Adipocyte (in vitro differentiated cells): ENCODE measurements at regions not wholly inside any gene's neighbourhood (a gene's known extent, or its start where the extent isn't known, plus 50 kb on each side); places are given as distances from the start of the nearest gene placed in this dataset.
A peak's percentile ranks its signal among the peaks of the same experiment; 100 is the strongest.

Experiments
- DNase-seq: peaks from one replicate; pipeline ENCODE4 v3.0.0-alpha.2; 2015; ENCODE audit warnings: low read depth
- H3K27me3 ChIP-seq: replicated peaks from 2 replicates; pipeline ENCODE4 v1.7.0; 2013; ENCODE audit warnings: mild to moderate bottlenecking, low read length, moderate library complexity; ENCODE audit not compliant: control insufficient read depth, insufficient read depth
- H3K36me3 ChIP-seq: 2 replicates; pipeline ENCODE4 v1.7.0; 2013; ENCODE audit warnings: low read length, mild to moderate bottlenecking, moderate library complexity; ENCODE audit not compliant: control insufficient read depth, insufficient read depth, severe bottlenecking
- H3K4me1 ChIP-seq: 2 replicates; pipeline ENCODE4 v1.7.0; 2013; ENCODE audit warnings: mild to moderate bottlenecking, low read length, moderate library complexity; ENCODE audit not compliant: control insufficient read depth, insufficient read depth
- H3K4me3 ChIP-seq: 2 replicates; pipeline ENCODE4 v1.7.0; 2013; ENCODE audit warnings: mild to moderate bottlenecking, low read length, moderate library complexity
- H3K9ac ChIP-seq: 2 replicates; pipeline ENCODE4 v1.7.0; 2013; ENCODE audit warnings: mild to moderate bottlenecking, low read length, moderate library complexity
- H3K9me3 ChIP-seq: 2 replicates; pipeline ENCODE4 v1.7.0; 2013; ENCODE audit warnings: mild to moderate bottlenecking, low read length, moderate library complexity; ENCODE audit not compliant: control insufficient read depth

DNA sequence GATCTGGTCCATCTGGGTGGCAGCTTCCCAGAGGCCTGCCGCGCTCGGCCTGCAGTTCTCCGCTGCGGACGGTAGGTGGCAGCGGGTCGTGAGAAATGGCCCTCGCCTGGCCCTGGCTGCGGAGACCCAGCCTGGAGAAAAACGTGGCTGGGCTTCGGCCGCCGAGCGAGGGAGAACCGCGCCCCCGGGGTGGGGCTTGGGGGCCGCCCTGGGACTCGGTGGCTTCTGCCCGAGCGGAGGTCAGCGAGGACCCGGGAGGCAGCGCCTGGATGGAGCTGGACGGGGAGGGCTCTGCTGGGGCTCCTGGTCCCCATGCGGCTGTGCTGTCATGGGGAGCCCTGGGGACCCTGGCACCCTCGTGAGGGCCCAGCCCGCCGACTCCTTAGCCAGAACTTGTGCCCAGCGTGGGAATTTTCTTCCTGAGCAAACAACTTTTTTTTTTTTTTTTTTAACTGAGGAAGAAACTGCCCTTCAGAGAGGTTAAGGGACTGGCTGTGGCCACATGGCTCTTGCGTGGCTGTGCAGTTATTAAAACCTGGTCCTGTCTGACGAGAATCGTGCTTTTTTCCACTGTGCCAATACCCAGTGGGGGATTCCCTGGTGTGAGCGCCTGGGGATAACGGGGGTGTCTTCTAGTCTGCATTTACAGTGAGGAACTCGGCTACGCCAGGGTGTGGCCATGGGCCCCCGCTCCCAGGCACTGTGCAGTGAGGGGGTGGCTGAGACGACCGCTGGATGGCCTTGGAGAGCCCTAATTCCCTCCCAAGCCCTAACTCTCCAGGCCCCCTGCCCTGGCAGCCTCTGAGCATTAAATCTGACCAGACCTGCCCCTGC, 535.6 kb downstream of the INSC start:
- DNase-seq: peak; percentile 98
- Histone ChIP-seq H3K4me1 (peaks cover 10% of the 10 kb centered on the region), H3K27me3 (peaks cover 37% of the 10 kb centered on the region), H3K9me3 (no peaks in the 10 kb centered on the region), H3K9ac (peak overlapping the region; percentile 23), H3K36me3 (no peaks in the 10 kb centered on the region), H3K4me3 (peak overlapping the region; percentile 65)

DNA sequence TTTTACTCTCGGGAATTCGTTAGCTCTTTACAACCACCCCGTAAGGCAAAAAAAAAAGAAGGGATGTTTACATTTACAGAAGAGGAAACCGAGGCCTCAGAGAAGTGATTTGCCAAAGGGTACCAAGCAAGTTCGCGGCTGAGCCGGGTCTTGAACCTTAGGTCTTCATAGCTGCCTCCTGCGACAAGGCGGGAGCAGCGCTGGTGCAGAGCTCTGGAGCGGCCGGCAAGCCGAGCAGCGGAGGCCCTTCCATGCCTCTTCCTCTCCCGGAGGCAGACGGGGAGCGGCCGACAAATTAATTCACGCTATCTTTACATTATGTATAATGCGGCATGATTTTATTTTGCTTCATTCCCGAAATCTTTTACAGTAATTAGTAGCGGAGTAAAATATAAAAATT, 536.3 kb downstream of the INSC start:
- DNase-seq: no peak
- H3K27me3 ChIP-seq: peaks cover 36% of the 10 kb centered on the region

GRCh38 chr11:15651816-15652215, 537.1 kb downstream of the INSC start:
- H3K4me1 ChIP-seq: peaks cover 10% of the 10 kb centered on the region
- DNase-seq: no peak
- H3K9ac ChIP-seq: no peak overlapping the region
- H3K36me3 ChIP-seq: no peaks in the 10 kb centered on the region
- H3K9me3 ChIP-seq: no peaks in the 10 kb centered on the region
- peaks cover 38% of the 10 kb centered on the region for H3K27me3 ChIP-seq
- H3K4me3 ChIP-seq: no peak overlapping the region

More for the DNA sequence above, 536.3 kb downstream of the INSC start:
- Histone ChIP-seq H3K9me3 (no peaks in the 10 kb centered on the region), H3K4me1 (peaks cover 10% of the 10 kb centered on the region), H3K36me3 (no peaks in the 10 kb centered on the region), H3K9ac (no peak overlapping the region), H3K4me3 (no peak overlapping the region)

DNA sequence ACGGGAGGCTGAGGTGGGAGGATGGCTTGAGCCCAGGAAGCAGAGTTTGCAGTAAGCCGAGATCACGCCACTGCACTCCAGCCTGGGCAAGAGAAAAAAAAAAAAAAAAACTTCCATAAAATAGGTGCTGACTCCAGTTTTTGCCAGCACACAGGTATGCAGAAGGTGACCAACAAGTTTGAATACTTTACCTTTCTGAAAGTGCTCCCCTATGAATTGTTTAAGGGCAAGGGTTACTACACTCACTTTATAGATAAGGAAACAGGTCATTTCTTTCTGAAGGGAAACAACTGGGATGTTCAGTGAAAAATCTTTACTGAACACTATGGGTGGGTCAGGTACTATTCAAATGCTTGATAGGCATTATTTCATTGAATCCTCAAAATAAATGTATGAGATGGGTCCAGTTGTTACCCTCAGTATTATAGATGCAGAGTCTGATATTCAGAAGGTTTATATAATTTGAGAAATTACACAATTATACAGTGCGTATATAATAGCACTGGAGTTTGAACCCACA, 538.5 kb downstream of the INSC start:
- Histone ChIP-seq H3K4me3 (no peak overlapping the region), H3K27me3 (peaks cover 40% of the 10 kb centered on the region), H3K9me3 (no peaks in the 10 kb centered on the region), H3K9ac (no peak overlapping the region), H3K4me1 (peaks cover 10% of the 10 kb centered on the region), H3K36me3 (no peaks in the 10 kb centered on the region)
- no peak for DNase-seq

DNA sequence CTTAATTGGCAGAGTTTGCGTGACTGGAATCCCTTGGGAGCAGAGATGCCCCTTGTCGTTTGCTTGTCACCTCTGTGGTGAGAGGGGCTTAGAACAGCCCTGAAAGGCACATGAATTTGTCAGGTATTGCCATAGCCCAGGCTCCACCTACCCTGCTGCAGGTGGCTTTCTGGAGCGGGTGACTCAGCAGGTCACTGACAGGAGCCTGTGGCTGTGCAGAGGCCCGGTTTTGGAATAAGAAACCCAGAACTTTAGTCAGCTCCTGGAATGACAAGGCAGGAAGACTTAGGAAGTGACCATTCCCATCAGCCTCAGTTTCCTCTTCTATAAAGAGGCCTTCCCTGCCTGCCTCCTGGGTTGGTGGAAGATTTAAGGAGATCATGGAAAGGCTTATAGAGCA, 539.7 kb downstream of the INSC start:
- H3K27me3 ChIP-seq: peaks cover 43% of the 10 kb centered on the region
- no peak overlapping the region for H3K9ac ChIP-seq
- DNase-seq: no peak

GRCh38 chr11:15655552-15655951, 540.8 kb downstream of the INSC start:
- no peaks in the 10 kb centered on the region for H3K36me3 ChIP-seq
- H3K4me1 ChIP-seq: peaks cover 6% of the 10 kb centered on the region
- no peak for DNase-seq
- no peaks in the 10 kb centered on the region for H3K9me3 ChIP-seq
- H3K27me3 ChIP-seq: peaks cover 43% of the 10 kb centered on the region
- no peak overlapping the region for H3K4me3 ChIP-seq
- no peak overlapping the region for H3K9ac ChIP-seq

More for the DNA sequence above, 539.7 kb downstream of the INSC start:
- no peaks in the 10 kb centered on the region for H3K9me3 ChIP-seq
- H3K4me1 ChIP-seq: peaks cover 10% of the 10 kb centered on the region
- H3K4me3 ChIP-seq: no peak overlapping the region
- no peaks in the 10 kb centered on the region for H3K36me3 ChIP-seq

DNA sequence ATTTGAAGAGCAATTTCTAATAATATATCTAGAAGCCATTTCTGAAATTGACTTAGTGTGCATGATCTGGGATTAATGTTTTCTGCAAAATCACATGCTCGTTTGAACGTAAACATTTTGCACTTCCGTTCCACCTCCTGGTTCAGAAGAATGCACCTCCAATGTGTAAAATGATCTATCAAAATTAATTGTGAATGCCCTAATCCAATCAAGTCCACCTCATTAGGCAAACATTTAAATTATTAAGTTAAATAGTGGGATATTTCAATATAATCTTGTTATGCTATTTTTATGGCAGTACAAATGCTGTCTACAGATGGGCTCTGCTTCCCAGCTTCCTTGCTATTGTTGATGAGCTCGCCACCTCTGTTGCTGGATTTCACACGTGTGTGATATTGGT, 542.5 kb downstream of the INSC start:
- Histone ChIP-seq H3K9me3 (no peaks in the 10 kb centered on the region), H3K4me3 (no peak overlapping the region), H3K27me3 (peaks cover 47% of the 10 kb centered on the region), H3K36me3 (no peaks in the 10 kb centered on the region), H3K9ac (no peak overlapping the region), H3K4me1 (no peaks in the 10 kb centered on the region)
- DNase-seq: no peak

- no peak for DNase-seq
- Histone ChIP-seq H3K9me3 (no peaks in the 10 kb centered on the region), H3K9ac (no peak overlapping the region)
These were observed 545.8 kb downstream of the INSC start for GRCh38 chr11:15660496-15660895.

GRCh38 chr11:15662285-15662684, 547.6 kb downstream of the INSC start:
- DNase-seq: no peak
- Histone ChIP-seq H3K4me3 (no peak overlapping the region), H3K9ac (no peak overlapping the region), H3K27me3 (peaks cover 13% of the 10 kb centered on the region), H3K36me3 (no peaks in the 10 kb centered on the region), H3K9me3 (peaks cover 8% of the 10 kb centered on the region), H3K4me1 (peaks cover 15% of the 10 kb centered on the region)

More at GRCh38 chr11:15660496-15660895, 545.8 kb downstream of the INSC start:
- peaks cover 15% of the 10 kb centered on the region for H3K4me1 ChIP-seq
- no peak overlapping the region for H3K4me3 ChIP-seq
- peaks cover 28% of the 10 kb centered on the region for H3K27me3 ChIP-seq
- no peaks in the 10 kb centered on the region for H3K36me3 ChIP-seq

DNA sequence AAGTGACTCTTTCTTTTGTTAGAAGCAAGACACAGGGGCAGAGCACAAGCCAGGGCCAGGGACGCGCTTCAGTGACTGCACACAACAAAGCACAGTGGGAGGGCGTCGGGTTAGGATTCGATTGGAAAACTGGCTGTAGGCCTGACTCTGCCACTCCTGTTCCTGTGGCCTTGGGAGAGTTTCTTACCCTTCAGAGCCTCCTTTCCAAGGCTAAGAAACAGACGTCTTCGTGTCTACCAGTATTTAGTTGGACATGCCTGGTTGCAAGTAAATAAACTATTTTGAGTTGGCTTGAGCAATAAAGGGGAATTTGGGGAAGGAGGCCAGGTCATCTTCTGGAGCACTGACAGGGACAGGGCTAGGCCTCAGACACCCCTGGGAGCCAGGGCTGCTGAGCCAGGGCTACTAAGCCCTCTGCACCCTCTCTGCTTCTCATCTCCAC, 549.1 kb downstream of the INSC start:
- H3K9ac ChIP-seq: no peak overlapping the region
- no peaks in the 10 kb centered on the region for H3K36me3 ChIP-seq
- peaks cover 15% of the 10 kb centered on the region for H3K4me1 ChIP-seq
- DNase-seq: peak; percentile 78
- H3K9me3 ChIP-seq: peaks cover 13% of the 10 kb centered on the region
- peaks cover 13% of the 10 kb centered on the region for H3K27me3 ChIP-seq
- H3K4me3 ChIP-seq: no peak overlapping the region

DNA sequence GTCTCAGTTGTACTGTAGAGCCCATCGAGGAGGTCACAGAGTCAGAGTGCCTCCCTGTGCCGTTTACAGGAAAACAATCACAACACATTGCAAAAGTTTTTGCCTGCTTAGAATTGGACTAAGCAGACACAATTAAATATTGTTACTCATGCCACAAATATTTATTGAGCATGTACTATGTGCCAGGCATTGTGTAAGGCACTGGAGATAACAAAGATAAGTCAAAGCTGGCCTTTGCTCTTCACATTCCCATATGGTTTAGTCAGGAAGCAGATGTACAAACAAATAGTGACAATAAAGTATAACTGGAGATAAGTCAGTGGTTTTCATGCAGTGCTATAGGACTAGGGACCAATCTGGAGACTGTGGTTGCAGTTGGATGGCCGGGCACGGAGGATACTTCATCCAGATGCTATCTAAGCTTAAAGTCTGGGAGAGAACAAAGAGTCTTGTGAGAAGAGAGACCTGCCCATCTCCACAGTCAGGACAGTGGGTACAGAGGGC, 550.7 kb downstream of the INSC start:
- Histone ChIP-seq H3K4me1 (peaks cover 15% of the 10 kb centered on the region), H3K9me3 (peaks cover 13% of the 10 kb centered on the region), H3K27me3 (peaks cover 24% of the 10 kb centered on the region), H3K9ac (no peak overlapping the region), H3K4me3 (no peak overlapping the region), H3K36me3 (no peaks in the 10 kb centered on the region)
- DNase-seq: peak; percentile 54
